HG02610 (cell line): ENCODE measurements at regions not wholly inside any gene's neighbourhood (a gene's known extent, or its start where the extent isn't known, plus 50 kb on each side); places are given as distances from the start of the nearest gene placed in this dataset.
"Not testable (repeated sequence)": the region's sequence is repeated elsewhere in the genome, so short reads cannot be mapped to it uniquely, and the experiment has no call there.

Source experiments
- ATAC-seq: cut with Tn5 transposase; IDR thresholded peaks from one replicate; pipeline ENCODE4 v1.9.1; 2021; ENCODE audit warnings: mild to moderate bottlenecking, moderate library complexity; ENCODE audit not compliant: unreplicated experiment

- no peak for ATAC-seq
Measured at GRCh38 chr5:159805021-159805420, 111.3 kb upstream of the ADRA1B start.

GRCh38 chr5:159807135-159807534 is 109.1 kb upstream of the ADRA1B start:
- not testable (repeated sequence) for ATAC-seq

- no peak for ATAC-seq
Measured at GRCh38 chr5:159807586-159807985, 108.7 kb upstream of the ADRA1B start.

GRCh38 chr5:159811712-159812111 is 104.6 kb upstream of the ADRA1B start:
- no peak for ATAC-seq

- ATAC-seq: not testable (repeated sequence)
Measured at GRCh38 chr5:159812759-159813158, 103.5 kb upstream of the ADRA1B start.

- ATAC-seq: no peak
Measured at GRCh38 chr5:159814222-159814621, 102.1 kb upstream of the ADRA1B start.

GRCh38 chr5:159814805-159815585 is 101.3 kb upstream of the ADRA1B start:
- ATAC-seq: no peak

GRCh38 chr5:159817262-159818029 is 98.8 kb upstream of the ADRA1B start:
- ATAC-seq: no peak

GRCh38 chr5:159819591-159820411 is 96.5 kb upstream of the ADRA1B start:
- ATAC-seq: no peak

GRCh38 chr5:159820692-159821091 is 95.6 kb upstream of the ADRA1B start:
- ATAC-seq: no peak

GRCh38 chr5:159821461-159821940 is 94.8 kb upstream of the ADRA1B start:
- no peak for ATAC-seq

- ATAC-seq: no peak
Measured at GRCh38 chr5:159824188-159825161, 91.8 kb upstream of the ADRA1B start.

GRCh38 chr5:159825551-159826051 is 90.7 kb upstream of the ADRA1B start:
- peak; percentile 39 for ATAC-seq

GRCh38 chr5:159826351-159827214 is 89.7 kb upstream of the ADRA1B start:
- peak; percentile 94 for ATAC-seq

GRCh38 chr5:159827861-159828260 is 88.4 kb upstream of the ADRA1B start:
- no peak for ATAC-seq

- ATAC-seq: no peak
Measured at GRCh38 chr5:159832073-159832472, 84.2 kb upstream of the ADRA1B start.

GRCh38 chr5:159833088-159833487 is 83.2 kb upstream of the ADRA1B start:
- ATAC-seq: no peak

GRCh38 chr5:159833846-159834245 is 82.4 kb upstream of the ADRA1B start:
- no peak for ATAC-seq

- ATAC-seq: no peak
Measured at GRCh38 chr5:159835548-159835947, 80.7 kb upstream of the ADRA1B start.
